Memory B cell (primary cell): ENCODE measurements at regions not wholly inside any gene's neighbourhood (a gene's known extent, or its start where the extent isn't known, plus 50 kb on each side); places are given as distances from the start of the nearest gene placed in this dataset.

ENCODE experiments used
- ATAC-seq: fragments of 150-1000 bp; cut with Tn5 transposase; 2 replicates; pipeline ENCODE4 v1.10.0; 2021; ENCODE audit warnings: low read depth, mild to moderate bottlenecking, moderate library complexity
- DNase-seq, 2 donors: peaks; one replicate each; pipeline ENCODE4 v3.0.0; 2022; ENCODE audit warnings: low spot score in 2 of 2
- H3K27ac Mint-ChIP-seq: one replicate; pipeline ENCODE4 v1.8.0; 2022; ENCODE audit warnings: mild to moderate bottlenecking, moderate library complexity, mixed read lengths
- H3K27me3 Mint-ChIP-seq: one replicate; pipeline ENCODE4 v1.8.0; 2022; ENCODE audit warnings: mixed read lengths
- H3K36me3 Mint-ChIP-seq: one replicate; pipeline ENCODE4 v1.8.0; 2022; ENCODE audit warnings: mild to moderate bottlenecking, mixed read lengths
- H3K4me1 Mint-ChIP-seq: one replicate; pipeline ENCODE4 v1.8.0; 2022; ENCODE audit warnings: mixed read lengths
- H3K4me3 Mint-ChIP-seq: one replicate; pipeline ENCODE4 v1.8.0; 2022; ENCODE audit warnings: mild to moderate bottlenecking, moderate library complexity, mixed read lengths
- H3K9me3 Mint-ChIP-seq: one replicate; pipeline ENCODE4 v1.8.0; 2022; ENCODE audit warnings: mixed read lengths

GRCh38 chr17:55564081-55564480 is 52.8 kb upstream of the SMIM36 start:
- Mint-ChIP-seq H3K4me1 (no peaks in the 10 kb centered on the region), H3K27ac (no peak overlapping the region), H3K9me3 (no peaks in the 10 kb centered on the region), H3K36me3 (no peaks in the 10 kb centered on the region), H3K27me3 (peaks cover 2% of the 10 kb centered on the region), H3K4me3 (no peak overlapping the region)
- DNase-seq (no peak), ATAC-seq (no peak)

GRCh38 chr17:55563363-55563762 is 52.1 kb upstream of the SMIM36 start:
- no peak overlapping the region for H3K27ac Mint-ChIP-seq
- H3K9me3 Mint-ChIP-seq: no peaks in the 10 kb centered on the region
- H3K4me3 Mint-ChIP-seq: no peak overlapping the region
- ATAC-seq (no peak), DNase-seq (no peak)
- no peaks in the 10 kb centered on the region for H3K36me3 Mint-ChIP-seq
- H3K4me1 Mint-ChIP-seq: no peaks in the 10 kb centered on the region
- peaks cover 5% of the 10 kb centered on the region for H3K27me3 Mint-ChIP-seq

- Mint-ChIP-seq H3K4me3 (no peak overlapping the region), H3K9me3 (no peaks in the 10 kb centered on the region), H3K36me3 (no peaks in the 10 kb centered on the region), H3K27me3 (peaks cover 7% of the 10 kb centered on the region), H3K27ac (no peak overlapping the region), H3K4me1 (no peaks in the 10 kb centered on the region)
- ATAC-seq (no peak), DNase-seq (no peak)
These were observed 50.8 kb upstream of the SMIM36 start for GRCh38 chr17:55561973-55562495.

- H3K4me3 Mint-ChIP-seq: no peak overlapping the region
- H3K27ac Mint-ChIP-seq: no peak overlapping the region
- H3K9me3 Mint-ChIP-seq: no peaks in the 10 kb centered on the region
- no peak for ATAC-seq
- no peak for DNase-seq
- peaks cover 7% of the 10 kb centered on the region for H3K27me3 Mint-ChIP-seq
- H3K4me1 Mint-ChIP-seq: no peaks in the 10 kb centered on the region
- H3K36me3 Mint-ChIP-seq: no peaks in the 10 kb centered on the region
These were observed 50.2 kb upstream of the SMIM36 start for GRCh38 chr17:55561316-55561972.
